ENCODE measurements at regions not wholly inside any gene's neighbourhood (a gene's known extent, or its start where the extent isn't known, plus 50 kb on each side); places are given as distances from the start of the nearest gene placed in this dataset.

GRCh38 chr2:235156055-235156454 lies 204.2 kb downstream of the SH3BP4 start:
- Histone ChIP-seq H3K9me3 (no peaks in the 10 kb centered on the region), H3K4me3 (no peak overlapping the region), H3K27me3 (no peaks in the 10 kb centered on the region), H3K36me3 (no peaks in the 10 kb centered on the region)
- no peak for DNase-seq

- Histone ChIP-seq H3K27me3 (no peaks in the 10 kb centered on the region), H3K4me3 (no peak overlapping the region), H3K36me3 (no peaks in the 10 kb centered on the region), H3K9me3 (0 out of 2 replicates have a peak, but pooled peaks cover 2% of the 10 kb centered on the region)
- DNase-seq, result no peak
These were observed 206.1 kb downstream of the SH3BP4 start for GRCh38 chr2:235157746-235158482.

GRCh38 chr2:235160281-235160810 lies 208.5 kb downstream of the SH3BP4 start:
- Histone ChIP-seq H3K4me3 (no peak overlapping the region), H3K9me3 (0 out of 2 replicates have a peak, but pooled peaks cover 2% of the 10 kb centered on the region), H3K27me3 (no peaks in the 10 kb centered on the region), H3K36me3 (no peaks in the 10 kb centered on the region)
- DNase-seq, result no peak

- Histone ChIP-seq H3K27me3 (no peaks in the 10 kb centered on the region), H3K9me3 (0 out of 2 replicates have a peak, but pooled peaks cover 2% of the 10 kb centered on the region), H3K36me3 (no peaks in the 10 kb centered on the region), H3K4me3 (no peak overlapping the region)
- DNase-seq, result no peak
These were observed 209.7 kb downstream of the SH3BP4 start for GRCh38 chr2:235161565-235161964.

- no peak for DNase-seq
- H3K36me3 ChIP-seq, result no peaks in the 10 kb centered on the region
- no peaks in the 10 kb centered on the region for H3K27me3 ChIP-seq
- H3K4me3 ChIP-seq, result no peak overlapping the region
- H3K9me3 ChIP-seq, result 0 out of 2 replicates have a peak, but pooled peaks cover 2% of the 10 kb centered on the region
These were observed 210.4 kb downstream of the SH3BP4 start for GRCh38 chr2:235162082-235162836.

GRCh38 chr2:235162837-235163197 lies 211.0 kb downstream of the SH3BP4 start:
- H3K9me3 ChIP-seq, result 0 out of 2 replicates have a peak, but pooled peaks cover 2% of the 10 kb centered on the region
- no peak for DNase-seq
- H3K4me3 ChIP-seq, result no peak overlapping the region
- H3K27me3 ChIP-seq, result no peaks in the 10 kb centered on the region
- no peaks in the 10 kb centered on the region for H3K36me3 ChIP-seq

- Histone ChIP-seq H3K9me3 (0 out of 2 replicates have a peak, but pooled peaks cover 2% of the 10 kb centered on the region), H3K36me3 (no peaks in the 10 kb centered on the region), H3K4me3 (no peak overlapping the region), H3K27me3 (no peaks in the 10 kb centered on the region)
- no peak for DNase-seq
These were observed 213.3 kb downstream of the SH3BP4 start for GRCh38 chr2:235165136-235165535.

GRCh38 chr2:235165631-235166030 lies 213.8 kb downstream of the SH3BP4 start:
- Histone ChIP-seq H3K36me3 (no peaks in the 10 kb centered on the region), H3K27me3 (no peaks in the 10 kb centered on the region), H3K4me3 (no peak overlapping the region), H3K9me3 (0 out of 2 replicates have a peak, but pooled peaks cover 2% of the 10 kb centered on the region)
- no peak for DNase-seq

- no peaks in the 10 kb centered on the region for H3K36me3 ChIP-seq
- H3K4me3 ChIP-seq, result no peak overlapping the region
- no peaks in the 10 kb centered on the region for H3K9me3 ChIP-seq
- DNase-seq, result no peak
- no peaks in the 10 kb centered on the region for H3K27me3 ChIP-seq
These were observed 216.6 kb downstream of the SH3BP4 start for GRCh38 chr2:235168174-235168979.

- H3K4me3 ChIP-seq, result no peak overlapping the region
- H3K27me3 ChIP-seq, result no peaks in the 10 kb centered on the region
- no peaks in the 10 kb centered on the region for H3K9me3 ChIP-seq
- no peak for DNase-seq
- H3K36me3 ChIP-seq, result no peaks in the 10 kb centered on the region
These were observed 218.2 kb downstream of the SH3BP4 start for GRCh38 chr2:235170016-235170415.

- H3K36me3 ChIP-seq, result no peaks in the 10 kb centered on the region
- H3K27me3 ChIP-seq, result no peaks in the 10 kb centered on the region
- DNase-seq, result peak; percentile 84
- no peaks in the 10 kb centered on the region for H3K9me3 ChIP-seq
- no peak overlapping the region for H3K4me3 ChIP-seq
These were observed 219.0 kb downstream of the SH3BP4 start for GRCh38 chr2:235170536-235171521.

- Histone ChIP-seq H3K27me3 (no peaks in the 10 kb centered on the region), H3K4me3 (no peak overlapping the region), H3K36me3 (no peaks in the 10 kb centered on the region), H3K9me3 (no peaks in the 10 kb centered on the region)
- DNase-seq, result peak; percentile 59
These were observed 219.8 kb downstream of the SH3BP4 start for GRCh38 chr2:235171550-235172031.

GRCh38 chr2:235180642-235181041 lies 228.8 kb downstream of the SH3BP4 start:
- Histone ChIP-seq H3K4me3 (no peak overlapping the region), H3K36me3 (no peaks in the 10 kb centered on the region), H3K9me3 (no peaks in the 10 kb centered on the region), H3K27me3 (0 out of 2 replicates have a peak, but pooled peaks cover 3% of the 10 kb centered on the region)
- no peak for DNase-seq

GRCh38 chr2:235183786-235184185 lies 232.0 kb downstream of the SH3BP4 start:
- no peak overlapping the region for H3K4me3 ChIP-seq
- H3K27me3 ChIP-seq, result 0 out of 2 replicates have a peak, but pooled peaks cover 1% of the 10 kb centered on the region
- DNase-seq, result no peak
- H3K9me3 ChIP-seq, result 0 out of 2 replicates have a peak, but pooled peaks cover 2% of the 10 kb centered on the region
- H3K36me3 ChIP-seq, result no peaks in the 10 kb centered on the region

- Histone ChIP-seq H3K9me3 (0 out of 2 replicates have a peak, but pooled peaks cover 2% of the 10 kb centered on the region), H3K4me3 (no peak overlapping the region), H3K27me3 (no peaks in the 10 kb centered on the region), H3K36me3 (no peaks in the 10 kb centered on the region)
- no peak for DNase-seq
These were observed 236.0 kb downstream of the SH3BP4 start for GRCh38 chr2:235187806-235188205.

All from MG63 (cell line).